HepG2 (cell line): ENCODE measurements at regions not wholly inside any gene's neighbourhood (a gene's known extent, or its start where the extent isn't known, plus 50 kb on each side); places are given as distances from the start of the nearest gene placed in this dataset.

Source experiments
- ATAC-seq: fragments of 200-7000 bp; cut with Tn5 transposase; 3 replicates; pipeline ENCODE4 v1.9.1; 2020; ENCODE audit warnings: mild to moderate bottlenecking, moderate library complexity
- BruUV-seq: library from RNA; stranded (reverse); fragments of 400-500 nt; replicated peaks from 2 replicates; lab custom pipeline; 2021; lab: Mats Ljungman, UMichigan
- CTCF ChIA-PET: fragments of 300-600 bp; formaldehyde crosslinking; extraction: SDS; loops from one replicate; lab custom pipeline; 2021; ENCODE audit warnings: low total read pairs, inconsistent platforms, low intra/inter-chr PET ratio; lab: Yijun Ruan, JAX
- POLR2A ChIA-PET: fragments of 350-600 bp; sonication (Branson Sonifier 250); formaldehyde crosslinking; loops from one replicate; lab custom pipeline; 2020; ENCODE audit warnings: antibody characterized with exemption, inconsistent platforms; lab: Yijun Ruan, JAX
- DNase-seq: peaks from one replicate; pipeline ENCODE4 v3.0.0-alpha.2; 2015; ENCODE audit warnings: low spot score
- FAIRE-seq: peaks from 3 replicates; lab custom pipeline; 2011; peaks lifted over from hg19 to GRCh38; lab: Jason Lieb, UNC
- H2AFZ ChIP-seq: one replicate; pipeline ENCODE4 v1.6.1; 2011; ENCODE audit warnings: low read length, inconsistent platforms
- H3K27ac ChIP-seq: fragments of 300-600 bp; 3 replicates; pipeline ENCODE4 v1.8.0; 2011; ENCODE audit warnings: mixed run types, mild to moderate bottlenecking, mixed read lengths, low read length, inconsistent platforms; ENCODE audit not compliant: insufficient read depth; ENCODE audit errors: extremely low read length
- H3K27me3 ChIP-seq, 2 experiments: fragments of 200-600 bp in 1 of 2; 2 replicates in 1 of 2; 3 replicates in 1 of 2; pipeline versions ENCODE4 v1.6.0 to v1.8.0; 2011; ENCODE audit warnings: low read length in 2 of 2, mild to moderate bottlenecking in 2 of 2, moderate library complexity in 2 of 2, inconsistent platforms in 1 of 2; ENCODE audit not compliant: insufficient read depth in 2 of 2, control insufficient read depth in 1 of 2
- H3K36me3 ChIP-seq, 2 experiments: fragments of 200-600 bp in 1 of 2; replicated peaks in 1 of 2; 2 replicates in 1 of 2; 3 replicates in 1 of 2; pipeline versions ENCODE4 v1.5.1 to v1.8.0; 2011; ENCODE audit warnings: low read length in 2 of 2, inconsistent platforms in 1 of 2; ENCODE audit not compliant: insufficient read depth in 2 of 2, control insufficient read depth in 1 of 2
- H3K4me1 ChIP-seq: 2 replicates; pipeline ENCODE4 v1.5.1; 2012; ENCODE audit warnings: low read length, inconsistent platforms; ENCODE audit not compliant: insufficient read depth
- H3K4me2 ChIP-seq: 2 replicates; pipeline ENCODE4 v1.6.0; 2011; ENCODE audit warnings: low read depth, low read length, inconsistent platforms
- H3K4me3 ChIP-seq, 3 experiments: fragments of 200-600 bp in 1 of 3; sonication (generic), shearing (Covaris generic) in 1 of 3; replicated peaks in 1 of 3; 2 replicates each; pipeline ENCODE4 v1.5.1; 2011 to 2016; ENCODE audit warnings: low read length in 3 of 3, inconsistent platforms in 2 of 3, low read depth in 2 of 3, mild to moderate bottlenecking in 2 of 3, control low read depth in 1 of 3, mixed read lengths in 1 of 3; ENCODE audit not compliant: insufficient read depth in 1 of 3
- H3K79me2 ChIP-seq: one replicate; pipeline ENCODE4 v1.6.1; 2011; ENCODE audit warnings: low read length, inconsistent platforms; ENCODE audit not compliant: insufficient read depth
- H3K9ac ChIP-seq: 2 replicates; pipeline ENCODE4 v1.6.0; 2011; ENCODE audit warnings: mild to moderate bottlenecking, low read depth, low read length, inconsistent platforms; ENCODE audit not compliant: insufficient read depth
- H3K9me3 ChIP-seq: 2 replicates; pipeline ENCODE4 v1.5.1; 2012; ENCODE audit warnings: mild to moderate bottlenecking, low read length
- H4K20me1 ChIP-seq: 2 replicates; pipeline ENCODE4 v1.6.0; 2011; ENCODE audit warnings: inconsistent platforms, mild to moderate bottlenecking, low read length, moderate library complexity; ENCODE audit not compliant: insufficient read depth
- CBX2 ChIP-seq, 2 experiments: fragments of 200-600 bp in 1 of 2; sonication (generic); formaldehyde crosslinking in 1 of 2; IDR thresholded peaks; 2 replicates each; pipeline versions ENCODE4 v1.7.0 to v1.8.1; 2018 to 2022; ENCODE audit warnings: low read depth in 2 of 2, low read length in 1 of 2, mild to moderate bottlenecking in 1 of 2, missing genetic modification reagents in 1 of 2
- CENPX ChIP-seq: sonication (generic); formaldehyde crosslinking; IDR thresholded peaks from 2 replicates; pipeline ENCODE4 v1.9.0; 2021; ENCODE audit warnings: mild to moderate bottlenecking, missing genetic modification reagents, moderate library complexity
- CREB1 ChIP-seq, 2 experiments: fragments of 450-650 bp in 1 of 2; IDR thresholded peaks; 2 replicates each; pipeline ENCODE4 v1.6.1; 2016 to 2017; ENCODE audit warnings: control low read depth in 1 of 2, mild to moderate bottlenecking in 1 of 2, missing compliant biosample characterization in 1 of 2, missing genetic modification characterization in 1 of 2
- EHMT2 ChIP-seq: fragments of 200-600 bp; sonication (generic); IDR thresholded peaks from 2 replicates; pipeline ENCODE4 v1.7.0; 2017; ENCODE audit warnings: antibody characterized with exemption, low read depth, low read length, borderline replicate concordance
- HOXA7 ChIP-seq: sonication (generic); formaldehyde crosslinking; IDR thresholded peaks from 2 replicates; pipeline ENCODE4 v1.8.1; 2022; ENCODE audit warnings: mild to moderate bottlenecking, missing genetic modification reagents, moderate library complexity
- NFRKB ChIP-seq: fragments of 450-650 bp; IDR thresholded peaks from 2 replicates; pipeline ENCODE4 v1.6.1; 2017
- PRPF4 ChIP-seq: fragments of 200-400 bp; formaldehyde crosslinking; IDR thresholded peaks from 2 replicates; pipeline ENCODE4 v1.6.1; 2016; ENCODE audit warnings: low read length, low read depth; ENCODE audit not compliant: poor library complexity, severe bottlenecking
- SALL1 ChIP-seq: sonication (generic); formaldehyde crosslinking; IDR thresholded peaks from 2 replicates; pipeline ENCODE4 v1.8.0; 2022; ENCODE audit warnings: mild to moderate bottlenecking, missing genetic modification reagents
- SRSF4 ChIP-seq: fragments of 200-400 bp; formaldehyde crosslinking; IDR thresholded peaks from one replicate; pipeline ENCODE4 v1.6.1; 2018; ENCODE audit warnings: mild to moderate bottlenecking, low read depth, low read length, moderate library complexity; ENCODE audit not compliant: poor library complexity, severe bottlenecking
- THYN1 ChIP-seq: sonication (generic); formaldehyde crosslinking; IDR thresholded peaks from 2 replicates; pipeline ENCODE4 v1.8.1; 2023; ENCODE audit warnings: low read depth, mild to moderate bottlenecking, moderate library complexity, missing genetic modification reagents, borderline replicate concordance
- ZFP37 ChIP-seq: sonication (generic); formaldehyde crosslinking; IDR thresholded peaks from 2 replicates; pipeline ENCODE4 v1.4.0; 2020; ENCODE audit warnings: missing genetic modification reagents, borderline replicate concordance
- ZZZ3 ChIP-seq: sonication (generic); formaldehyde crosslinking; IDR thresholded peaks from 2 replicates; pipeline ENCODE4 v1.4.0; 2020; ENCODE audit warnings: missing genetic modification reagents, mild to moderate bottlenecking, borderline replicate concordance
- WGBS: methylation state at CpG from one replicate; pipeline ENCODE4 v1.1.6; 2017; ENCODE audit warnings: low lambda C conversion rate; 5-methylcytosine and 5-hydroxymethylcytosine counted together
- in situ Hi-C: cut with HindIII; loops from 2 replicates; pipeline ENCODE4 v1.10.0; 2017; ENCODE audit warnings: low pct_unique_long_range_greater_than_20kb; ENCODE audit not compliant: extremely low pct_ligation_motif_present
- intact Hi-C: fragments of 100-400 bp; cut with micrococcal nuclease; formaldehyde crosslinking; loops from one replicate; pipeline ENCODE4 v1.10.0; 2022; ENCODE audit not compliant: unreplicated experiment
- TF ChIP-seq, protein P1 (sequence below): sonication (generic); formaldehyde crosslinking; IDR thresholded peaks from 2 replicates; pipeline ENCODE4 v1.4.0; 2020; ENCODE audit warnings: low read depth, mild to moderate bottlenecking, missing genetic modification reagents
- TF ChIP-seq, protein P2 (sequence below): IDR thresholded peaks from 2 replicates; pipeline ENCODE4 v1.6.1; 2012; ENCODE audit warnings: inconsistent platforms
- TF ChIP-seq, protein P3 (sequence below): sonication (generic); formaldehyde crosslinking; IDR thresholded peaks from 2 replicates; pipeline ENCODE4 v1.5.0; 2020; ENCODE audit warnings: mild to moderate bottlenecking, missing genetic modification reagents, moderate library complexity

DNA sequence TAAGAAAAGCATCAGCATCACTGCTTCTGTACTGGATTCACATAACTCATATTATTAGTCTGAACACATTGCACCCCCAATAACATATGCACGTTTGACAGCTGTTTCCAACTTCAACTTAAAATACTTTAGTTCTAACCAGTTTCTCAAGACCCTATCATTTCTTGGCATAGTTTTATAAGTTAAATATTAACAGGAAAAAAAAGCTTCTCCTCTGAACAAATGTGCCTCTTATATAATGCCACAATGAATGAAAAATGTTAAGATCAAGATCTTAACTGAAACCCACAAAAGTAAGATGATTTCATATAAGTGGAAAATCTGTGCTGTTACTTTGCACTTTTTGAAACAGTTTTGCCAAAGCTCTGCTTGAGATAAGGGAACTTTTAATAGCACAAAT is 652.8 kb upstream of the FAM241A start:
- WGBS: 0% methylated on average over 1 of the region's 1 CpG
- POLR2A ChIA-PET: no interaction called here
- in situ Hi-C loops (no loop called here), intact Hi-C loops (no loop called here)
- no peak for TF ChIP-seq SRSF4
- TF ChIP-seq THYN1 (CRISPR knock-in tag): no peak
- TF ChIP-seq, protein P1, sequence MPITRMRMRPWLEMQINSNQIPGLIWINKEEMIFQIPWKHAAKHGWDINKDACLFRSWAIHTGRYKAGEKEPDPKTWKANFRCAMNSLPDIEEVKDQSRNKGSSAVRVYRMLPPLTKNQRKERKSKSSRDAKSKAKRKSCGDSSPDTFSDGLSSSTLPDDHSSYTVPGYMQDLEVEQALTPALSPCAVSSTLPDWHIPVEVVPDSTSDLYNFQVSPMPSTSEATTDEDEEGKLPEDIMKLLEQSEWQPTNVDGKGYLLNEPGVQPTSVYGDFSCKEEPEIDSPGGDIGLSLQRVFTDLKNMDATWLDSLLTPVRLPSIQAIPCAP: no peak
- TF ChIP-seq CENPX (CRISPR knock-in tag): no peak
- TF ChIP-seq EHMT2: no peak
- no peak for TF ChIP-seq SALL1 (CRISPR knock-in tag)
- TF ChIP-seq ZZZ3 (CRISPR knock-in tag): no peak
- no peak for TF ChIP-seq PRPF4
- no peak for TF ChIP-seq CREB1 (IDR thresholded peaks at IDR 0.05)
- TF ChIP-seq CREB1 (CRISPR knock-in tag; IDR thresholded peaks at IDR 0.05): no peak
- no peak for TF ChIP-seq HOXA7 (CRISPR knock-in tag)
- no peak for TF ChIP-seq NFRKB
- TF ChIP-seq ZFP37 (CRISPR knock-in tag): no peak
- no peak for TF ChIP-seq CBX2 (IDR thresholded peaks at IDR 0.05; ENCODE audit: low read depth, low read length)
- no peak for TF ChIP-seq CBX2 (CRISPR knock-in tag; IDR thresholded peaks at IDR 0.05; ENCODE audit: low read depth)
- TF ChIP-seq, protein P2, sequence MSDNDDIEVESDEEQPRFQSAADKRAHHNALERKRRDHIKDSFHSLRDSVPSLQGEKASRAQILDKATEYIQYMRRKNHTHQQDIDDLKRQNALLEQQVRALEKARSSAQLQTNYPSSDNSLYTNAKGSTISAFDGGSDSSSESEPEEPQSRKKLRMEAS: no peak
- TF ChIP-seq, protein P3, sequence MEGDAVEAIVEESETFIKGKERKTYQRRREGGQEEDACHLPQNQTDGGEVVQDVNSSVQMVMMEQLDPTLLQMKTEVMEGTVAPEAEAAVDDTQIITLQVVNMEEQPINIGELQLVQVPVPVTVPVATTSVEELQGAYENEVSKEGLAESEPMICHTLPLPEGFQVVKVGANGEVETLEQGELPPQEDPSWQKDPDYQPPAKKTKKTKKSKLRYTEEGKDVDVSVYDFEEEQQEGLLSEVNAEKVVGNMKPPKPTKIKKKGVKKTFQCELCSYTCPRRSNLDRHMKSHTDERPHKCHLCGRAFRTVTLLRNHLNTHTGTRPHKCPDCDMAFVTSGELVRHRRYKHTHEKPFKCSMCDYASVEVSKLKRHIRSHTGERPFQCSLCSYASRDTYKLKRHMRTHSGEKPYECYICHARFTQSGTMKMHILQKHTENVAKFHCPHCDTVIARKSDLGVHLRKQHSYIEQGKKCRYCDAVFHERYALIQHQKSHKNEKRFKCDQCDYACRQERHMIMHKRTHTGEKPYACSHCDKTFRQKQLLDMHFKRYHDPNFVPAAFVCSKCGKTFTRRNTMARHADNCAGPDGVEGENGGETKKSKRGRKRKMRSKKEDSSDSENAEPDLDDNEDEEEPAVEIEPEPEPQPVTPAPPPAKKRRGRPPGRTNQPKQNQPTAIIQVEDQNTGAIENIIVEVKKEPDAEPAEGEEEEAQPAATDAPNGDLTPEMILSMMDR: no peak
- no TSS peak for BruUV-seq
- Histone ChIP-seq H4K20me1 (no peaks in the 10 kb centered on the region), H3K36me3 (no peaks in the 10 kb centered on the region), H3K4me3 (no peak overlapping the region), H3K27ac (no peak overlapping the region), H3K4me1 (no peaks in the 10 kb centered on the region), H3K4me2 (no peak overlapping the region), H3K27me3 (no peaks in the 10 kb centered on the region), H3K79me2 (no peaks in the 10 kb centered on the region), H2AFZ (no peak overlapping the region), H3K9me3 (no peaks in the 10 kb centered on the region), H3K9ac (no peak overlapping the region)
- no peak for ATAC-seq
- FAIRE-seq: no peak
- CTCF ChIA-PET: no interaction called here
- DNase-seq: no peak
